PC-3 (cell line): ENCODE measurements at regions not wholly inside any gene's neighbourhood (a gene's known extent, or its start where the extent isn't known, plus 50 kb on each side); places are given as distances from the start of the nearest gene placed in this dataset.

Source experiments
- EZH2 ChIP-seq: fragments of 300-600 bp; sonication (generic); IDR thresholded peaks from one replicate; pipeline ENCODE4 v1.6.1; 2017; ENCODE audit warnings: antibody characterized with exemption, mild to moderate bottlenecking, low read length; ENCODE audit not compliant: unreplicated experiment
- EZH2phosphoT487 ChIP-seq: fragments of 300-600 bp; sonication (generic); IDR thresholded peaks from 2 replicates; pipeline ENCODE4 v1.6.1; 2018; ENCODE audit warnings: mild to moderate bottlenecking, antibody characterized with exemption, low read length, borderline replicate concordance
- TF ChIP-seq, protein P1 (sequence below): fragments of 300-600 bp; sonication (generic); conservative IDR thresholded peaks from 2 replicates; pipeline ENCODE4 v1.5.1; 2017; ENCODE audit warnings: antibody characterized with exemption, low read depth, mild to moderate bottlenecking, low read length

DNA sequence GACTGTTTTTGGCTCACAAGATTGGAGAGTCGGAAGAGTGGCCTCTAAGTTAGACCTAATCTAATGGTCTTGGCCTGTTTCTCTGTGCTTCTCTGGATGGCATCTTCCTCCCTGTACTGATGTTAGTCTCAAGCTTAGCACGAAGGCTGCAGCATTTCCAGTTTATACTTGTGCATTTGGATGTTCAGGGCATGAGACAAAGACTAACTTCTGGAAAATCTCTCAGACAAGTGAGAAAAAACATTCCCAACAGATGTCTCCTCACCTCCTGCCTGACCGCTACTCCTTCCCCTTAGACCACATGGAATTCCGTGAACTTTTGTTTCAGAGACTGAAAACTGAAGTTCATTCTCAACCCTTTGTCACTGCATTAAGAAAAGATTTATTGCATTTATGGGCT lies 410.8 kb upstream of the MCTP2 start:
- TF ChIP-seq, protein P1, sequence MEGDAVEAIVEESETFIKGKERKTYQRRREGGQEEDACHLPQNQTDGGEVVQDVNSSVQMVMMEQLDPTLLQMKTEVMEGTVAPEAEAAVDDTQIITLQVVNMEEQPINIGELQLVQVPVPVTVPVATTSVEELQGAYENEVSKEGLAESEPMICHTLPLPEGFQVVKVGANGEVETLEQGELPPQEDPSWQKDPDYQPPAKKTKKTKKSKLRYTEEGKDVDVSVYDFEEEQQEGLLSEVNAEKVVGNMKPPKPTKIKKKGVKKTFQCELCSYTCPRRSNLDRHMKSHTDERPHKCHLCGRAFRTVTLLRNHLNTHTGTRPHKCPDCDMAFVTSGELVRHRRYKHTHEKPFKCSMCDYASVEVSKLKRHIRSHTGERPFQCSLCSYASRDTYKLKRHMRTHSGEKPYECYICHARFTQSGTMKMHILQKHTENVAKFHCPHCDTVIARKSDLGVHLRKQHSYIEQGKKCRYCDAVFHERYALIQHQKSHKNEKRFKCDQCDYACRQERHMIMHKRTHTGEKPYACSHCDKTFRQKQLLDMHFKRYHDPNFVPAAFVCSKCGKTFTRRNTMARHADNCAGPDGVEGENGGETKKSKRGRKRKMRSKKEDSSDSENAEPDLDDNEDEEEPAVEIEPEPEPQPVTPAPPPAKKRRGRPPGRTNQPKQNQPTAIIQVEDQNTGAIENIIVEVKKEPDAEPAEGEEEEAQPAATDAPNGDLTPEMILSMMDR: no peak
- TF ChIP-seq EZH2phosphoT487 (no peak), EZH2 (no peak)
